HG03066 (cell line): ENCODE measurements at regions not wholly inside any gene's neighbourhood (a gene's known extent, or its start where the extent isn't known, plus 50 kb on each side); places are given as distances from the start of the nearest gene placed in this dataset.
"Not testable (repeated sequence)": the region's sequence is repeated elsewhere in the genome, so short reads cannot be mapped to it uniquely, and the experiment has no call there.

Experiments
- ATAC-seq: cut with Tn5 transposase; IDR thresholded peaks from one replicate; pipeline ENCODE4 v1.9.1; 2021; ENCODE audit warnings: low read depth; ENCODE audit not compliant: unreplicated experiment

DNA sequence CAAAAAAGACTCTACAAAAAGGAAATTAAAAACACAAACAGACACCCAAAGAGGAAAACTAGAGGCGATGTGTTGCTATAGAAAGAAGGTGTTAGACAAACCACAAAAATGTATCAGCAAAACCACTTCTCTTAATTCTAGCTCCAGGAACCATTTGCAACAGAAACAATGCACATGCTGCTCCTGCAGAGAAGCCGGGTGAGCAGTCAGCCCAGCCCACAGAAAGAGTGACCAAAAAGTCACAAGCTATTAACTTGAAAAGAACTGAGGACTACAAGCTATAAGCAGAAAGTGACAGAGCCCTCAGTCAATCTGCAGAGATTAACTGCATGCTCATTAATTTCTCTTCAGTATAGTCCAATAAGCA lies 96.2 kb upstream of the KLHL13 start:
- ATAC-seq, result peak; percentile 88

DNA sequence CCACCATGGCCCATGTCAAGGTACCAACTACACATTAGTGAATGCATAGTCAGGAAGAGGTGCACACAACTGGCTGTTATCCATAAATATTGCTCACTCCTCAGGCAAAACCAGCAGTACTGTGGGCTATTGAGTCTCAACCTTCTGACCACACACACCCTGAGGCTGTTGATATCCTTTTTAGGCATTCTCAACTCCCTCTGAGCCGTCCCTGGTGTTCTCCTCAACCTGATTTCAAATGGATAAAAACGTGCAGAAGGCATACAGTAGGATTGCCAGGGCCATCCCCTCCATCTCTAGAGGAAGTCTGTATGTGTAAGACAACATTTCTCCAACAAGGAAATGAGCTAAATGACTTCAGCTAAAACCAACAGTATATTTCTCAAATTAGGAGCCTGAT lies 98.7 kb upstream of the KLHL13 start:
- ATAC-seq, result no peak

GRCh38 chrX:118216087-118216486 lies 99.5 kb upstream of the KLHL13 start:
- ATAC-seq, result no peak

DNA sequence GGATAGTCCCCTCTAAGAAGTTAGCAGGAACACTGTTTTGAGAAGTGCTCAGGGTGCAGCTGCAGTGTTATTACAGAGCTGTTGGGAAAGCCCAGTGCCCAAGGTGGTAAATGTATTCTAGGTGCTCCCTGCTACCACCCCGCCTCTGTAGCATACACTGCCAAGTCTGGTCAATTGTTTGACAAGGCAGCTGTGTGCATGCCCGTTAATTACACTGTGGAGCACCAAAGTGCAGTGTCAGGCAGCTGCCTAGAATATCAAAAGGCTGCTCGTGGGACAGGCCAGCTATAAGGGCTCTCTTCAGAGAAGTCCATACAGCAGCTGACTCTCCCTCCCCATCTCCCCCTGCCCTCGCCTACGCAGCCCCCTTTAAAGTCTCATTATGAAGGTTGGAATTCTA lies 99.9 kb upstream of the KLHL13 start:
- no peak for ATAC-seq

- no peak for ATAC-seq
These were observed 101.5 kb upstream of the KLHL13 start for GRCh38 chrX:118218079-118218478.

- ATAC-seq, result no peak
These were observed 102.3 kb upstream of the KLHL13 start for GRCh38 chrX:118218940-118219339.

DNA sequence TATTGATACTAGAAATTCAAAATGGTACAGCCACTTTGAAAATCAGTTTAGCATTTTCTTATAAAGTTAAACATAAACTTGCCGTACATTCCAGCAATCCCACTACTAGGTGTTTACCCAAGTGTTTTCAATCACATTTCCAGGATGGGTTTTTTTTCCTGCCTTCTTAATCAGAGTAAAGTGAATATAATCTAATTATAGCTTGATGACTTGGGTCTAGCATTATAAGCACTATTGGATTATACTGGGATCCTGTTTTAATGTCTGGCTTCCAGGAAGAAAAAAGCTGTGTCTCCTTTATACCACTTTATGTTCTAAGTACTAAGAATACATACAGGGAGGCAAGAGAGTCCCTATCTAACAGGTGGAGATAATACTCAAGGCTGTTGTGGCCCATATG lies 103.3 kb upstream of the KLHL13 start:
- ATAC-seq, result no peak

DNA sequence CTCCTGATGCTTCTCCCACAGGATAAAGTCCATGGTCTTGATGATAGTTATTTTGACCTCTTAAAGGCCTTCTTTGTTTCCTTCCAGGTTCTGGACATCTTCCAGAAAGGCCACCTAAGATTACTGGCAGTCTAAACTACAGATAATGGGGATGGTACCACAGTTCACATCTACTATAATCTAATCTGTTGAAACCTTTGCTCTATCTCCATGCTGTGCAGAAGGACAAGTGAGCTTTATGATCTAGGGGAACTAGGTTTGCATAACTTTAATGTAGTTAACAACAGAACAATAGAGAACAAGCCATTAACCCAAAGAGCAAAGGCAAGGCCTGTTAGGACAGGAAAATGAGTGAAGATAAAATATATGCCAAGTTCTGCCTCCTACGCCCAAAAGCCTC lies 103.9 kb upstream of the KLHL13 start:
- no peak for ATAC-seq

DNA sequence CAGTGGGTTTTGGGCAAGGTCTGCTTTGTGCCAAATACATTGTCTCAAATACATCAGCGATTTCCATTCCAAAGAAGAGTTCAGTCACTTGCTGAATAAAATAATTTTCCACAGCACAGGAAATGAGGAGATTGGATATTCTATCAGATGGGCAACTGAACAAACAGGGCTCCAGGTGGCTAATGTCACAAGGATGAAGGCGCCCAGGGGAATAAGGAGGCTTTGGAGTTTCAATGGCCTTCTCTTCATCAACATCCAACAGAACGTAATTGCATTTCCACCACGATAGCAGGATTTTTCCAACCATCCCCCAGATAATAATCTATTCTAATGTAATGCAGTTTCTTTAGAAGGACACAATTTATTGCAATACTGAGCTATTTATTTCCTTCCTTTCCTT lies 104.7 kb upstream of the KLHL13 start:
- ATAC-seq, result no peak

- ATAC-seq, result no peak
These were observed 105.1 kb upstream of the KLHL13 start for GRCh38 chrX:118221733-118222132.

DNA sequence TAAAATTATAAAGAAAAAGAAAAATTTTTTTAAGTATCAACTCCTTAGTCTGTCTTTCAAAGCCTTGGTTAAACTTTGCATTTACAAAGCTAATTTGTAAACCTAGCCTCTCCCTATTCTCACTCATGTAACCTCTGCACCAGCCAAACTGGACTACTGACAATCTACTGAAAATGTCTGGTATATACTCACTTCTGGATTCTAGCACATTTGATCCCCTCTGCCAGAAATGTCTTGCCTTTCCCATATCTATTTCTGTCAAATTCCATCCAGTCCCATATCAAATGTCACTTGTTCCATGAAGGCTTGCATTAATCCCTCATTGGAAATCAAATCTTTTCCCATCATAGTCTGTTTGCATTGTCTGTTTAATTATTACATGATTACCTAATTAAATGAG lies 105.8 kb upstream of the KLHL13 start:
- no peak for ATAC-seq

DNA sequence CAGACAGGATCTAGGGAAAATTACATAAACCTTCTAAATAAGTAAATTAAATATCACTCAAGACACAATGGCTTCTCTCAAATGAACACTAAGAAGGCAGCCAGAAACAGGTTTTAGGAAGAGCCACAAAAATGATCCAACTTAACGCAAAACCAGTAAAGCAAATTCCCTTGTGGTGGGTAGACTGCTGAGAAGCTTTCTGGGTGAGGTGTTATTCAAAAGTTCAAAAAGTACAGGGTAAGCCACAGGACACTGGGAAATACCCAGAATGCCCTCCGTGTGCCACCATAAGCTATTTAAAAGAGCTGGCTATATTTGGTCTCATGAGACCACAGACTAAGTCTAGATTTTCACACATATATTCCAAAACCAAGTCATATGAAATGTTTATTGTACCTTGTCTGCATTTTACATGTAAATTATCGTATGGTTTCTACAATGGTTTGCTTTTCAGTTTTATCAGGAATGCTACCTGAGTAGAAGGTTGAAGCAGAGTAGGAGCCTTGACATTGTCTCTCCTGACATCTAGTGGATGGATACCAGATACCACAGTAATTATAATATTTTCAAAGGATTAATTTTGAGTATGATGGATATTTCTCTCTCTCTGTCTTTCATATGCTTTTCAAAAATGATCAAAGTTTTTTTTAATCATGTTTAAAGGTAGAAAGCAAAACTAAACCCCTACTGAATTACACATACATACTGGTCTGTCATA lies 109.3 kb upstream of the KLHL13 start:
- peak; percentile 74 for ATAC-seq

- no peak for ATAC-seq
These were observed 111.4 kb upstream of the KLHL13 start for GRCh38 chrX:118228041-118228440.

- no peak for ATAC-seq
These were observed 111.8 kb upstream of the KLHL13 start for GRCh38 chrX:118228456-118228855.

DNA sequence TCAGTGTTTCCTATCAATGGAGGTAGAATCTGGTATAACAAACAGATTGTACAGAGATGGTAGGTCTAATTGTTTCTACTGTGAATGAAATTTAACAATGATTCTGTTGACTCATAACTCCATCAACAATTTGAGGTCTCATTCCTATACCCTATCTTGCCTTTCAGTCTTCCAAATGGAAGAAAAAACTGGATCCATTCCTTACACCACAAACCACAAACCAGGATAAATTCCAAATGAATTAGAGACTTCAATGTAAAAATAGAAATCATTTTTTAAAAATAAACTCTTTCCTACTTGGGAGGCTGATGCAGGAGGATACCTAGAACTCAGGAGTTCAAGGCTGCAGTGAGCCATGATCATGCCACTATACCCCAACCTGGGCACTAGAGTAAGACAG lies 114.4 kb upstream of the WDR44 start:
- ATAC-seq, result no peak

DNA sequence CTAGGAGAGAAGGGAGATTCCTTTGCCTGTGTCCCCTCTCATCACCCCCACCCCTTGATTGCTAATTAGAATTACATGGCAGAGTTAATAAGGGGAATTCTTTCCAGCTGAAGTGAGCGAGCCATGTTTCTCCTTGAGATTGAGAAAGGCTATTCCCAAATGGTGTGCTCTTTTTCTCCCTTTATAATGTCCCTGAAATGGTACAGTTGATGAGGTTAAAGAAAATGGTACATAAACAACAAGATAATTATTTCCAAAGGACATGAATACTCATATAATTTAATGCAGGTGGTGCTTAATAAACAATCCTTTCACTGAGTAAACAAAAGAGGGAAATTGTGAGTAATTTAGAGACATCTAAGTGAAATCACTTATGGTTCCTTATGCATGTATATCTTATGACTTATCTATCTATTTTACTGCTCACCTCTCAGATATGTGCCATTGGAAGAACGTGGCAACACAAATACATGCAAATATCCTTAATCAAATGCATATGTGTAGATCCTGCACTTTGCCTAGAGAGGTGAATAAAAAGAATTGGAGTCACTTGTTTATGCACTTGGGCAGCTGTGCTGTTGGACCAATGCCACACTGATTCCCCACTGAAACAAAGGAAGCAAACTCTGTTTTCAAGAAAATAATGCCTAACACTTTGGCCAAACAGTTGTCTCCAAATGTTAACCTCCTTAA lies 106.6 kb upstream of the WDR44 start:
- ATAC-seq, result no peak

- ATAC-seq, result no peak
These were observed 105.8 kb upstream of the WDR44 start for GRCh38 chrX:118239913-118240698.

DNA sequence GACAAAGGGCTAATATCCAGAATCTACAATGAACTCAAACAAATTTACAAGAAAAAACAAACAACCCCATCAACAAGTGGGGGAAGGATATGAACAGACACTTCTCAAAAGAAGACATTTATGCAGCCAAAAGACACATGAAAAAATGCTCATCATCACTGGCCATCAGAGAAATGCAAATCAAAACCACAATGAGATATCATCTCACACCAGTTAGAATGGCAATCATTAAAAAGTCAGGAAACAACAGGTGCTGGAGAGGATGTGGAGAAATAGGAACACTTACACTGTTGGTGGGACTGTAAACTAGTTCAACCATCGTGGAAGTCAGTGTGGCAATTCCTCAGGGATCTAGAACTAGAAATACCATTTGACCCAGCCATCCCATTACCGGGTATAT lies 98.9 kb upstream of the WDR44 start:
- not testable (repeated sequence) for ATAC-seq

GRCh38 chrX:118249146-118249545 lies 96.8 kb upstream of the WDR44 start:
- ATAC-seq, result no peak

DNA sequence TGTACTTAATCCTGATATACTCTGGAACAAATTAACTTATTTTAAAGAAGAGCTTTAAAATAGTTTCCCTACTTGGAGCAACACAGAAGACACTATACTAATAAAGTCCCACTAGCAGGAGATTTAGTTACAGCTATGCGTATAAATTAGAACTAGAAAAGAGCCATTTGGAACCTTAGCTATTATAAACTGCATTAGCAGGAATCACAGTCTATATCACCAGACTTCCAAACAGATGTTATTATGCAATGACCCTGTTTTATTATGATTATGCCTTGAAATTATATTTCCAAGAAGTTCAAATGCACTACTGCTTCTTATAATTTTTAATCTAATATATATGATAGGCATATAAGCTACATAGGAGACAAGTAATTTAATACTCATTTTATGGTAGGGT lies 95.5 kb upstream of the WDR44 start:
- ATAC-seq, result no peak

- no peak for ATAC-seq
These were observed 94.6 kb upstream of the WDR44 start for GRCh38 chrX:118251271-118251670.

GRCh38 chrX:118252967-118253366 lies 92.9 kb upstream of the WDR44 start:
- no peak for ATAC-seq
